IgD-negative memory B cell (primary cell): ENCODE measurements at regions not wholly inside any gene's neighbourhood (a gene's known extent, or its start where the extent isn't known, plus 50 kb on each side); places are given as distances from the start of the nearest gene placed in this dataset.
"Not testable (repeated sequence)": the region's sequence is repeated elsewhere in the genome, so short reads cannot be mapped to it uniquely, and the experiment has no call there.

Experiments
- H3K27ac Mint-ChIP-seq, 3 donors: one replicate each; pipeline ENCODE4 v1.8.0; 2020 to 2022; ENCODE audit warnings: mild to moderate bottlenecking in 3 of 3, mixed read lengths in 3 of 3, moderate library complexity in 1 of 3
- H3K27me3 Mint-ChIP-seq: one replicate; pipeline ENCODE4 v1.8.0; 2021; ENCODE audit warnings: mixed read lengths
- H3K36me3 Mint-ChIP-seq: one replicate; pipeline ENCODE4 v1.8.0; 2020; ENCODE audit warnings: mild to moderate bottlenecking, mixed read lengths
- H3K4me1 Mint-ChIP-seq, 3 donors: one replicate each; pipeline ENCODE4 v1.8.0; 2020 to 2022; ENCODE audit warnings: mixed read lengths in 3 of 3, mild to moderate bottlenecking in 1 of 3
- H3K4me3 Mint-ChIP-seq, 4 donors: one replicate each; pipeline ENCODE4 v1.8.0; 2020 to 2022; ENCODE audit warnings: mild to moderate bottlenecking in 4 of 4, mixed read lengths in 4 of 4, moderate library complexity in 3 of 4
- H3K9me3 Mint-ChIP-seq, 3 donors: one replicate each; pipeline ENCODE4 v1.8.0; 2020 to 2021; ENCODE audit warnings: mixed read lengths in 3 of 3, mild to moderate bottlenecking in 1 of 3

- no peak overlapping the region for H3K27ac Mint-ChIP-seq
- peaks cover 0 to 4% (median 0%) of the 10 kb centered on the region in 3 donors for H3K4me1 Mint-ChIP-seq
- peaks cover 0 to 2% (median 0%) of the 10 kb centered on the region in 3 donors for H3K9me3 Mint-ChIP-seq
- H3K36me3 Mint-ChIP-seq: peaks cover 1% of the 10 kb centered on the region
- no peak overlapping the region for H3K4me3 Mint-ChIP-seq
- H3K27me3 Mint-ChIP-seq: peaks cover 8% of the 10 kb centered on the region
Observed at GRCh38 chr6:938271-938905, 245.4 kb upstream of the EXOC2 start.

GRCh38 chr6:935582-935981 lies 242.6 kb upstream of the EXOC2 start:
- H3K4me3 Mint-ChIP-seq: no peak overlapping the region
- peaks cover 1% of the 10 kb centered on the region for H3K36me3 Mint-ChIP-seq
- peaks cover 8% of the 10 kb centered on the region for H3K27me3 Mint-ChIP-seq
- peaks cover 0 to 8% (median 2%) of the 10 kb centered on the region in 3 donors for H3K9me3 Mint-ChIP-seq
- H3K4me1 Mint-ChIP-seq: peaks cover 0 to 4% (median 0%) of the 10 kb centered on the region in 3 donors
- H3K27ac Mint-ChIP-seq: no peak overlapping the region

GRCh38 chr6:934686-935085 lies 241.7 kb upstream of the EXOC2 start:
- Mint-ChIP-seq H3K4me3 (no peak overlapping the region), H3K4me1 (peaks cover 0 to 4% (median 0%) of the 10 kb centered on the region in 3 donors), H3K27me3 (peaks cover 8% of the 10 kb centered on the region), H3K27ac (no peak overlapping the region), H3K9me3 (peaks cover 0 to 8% (median 2%) of the 10 kb centered on the region in 3 donors), H3K36me3 (peaks cover 1% of the 10 kb centered on the region)

GRCh38 chr6:931919-932318 lies 239.0 kb upstream of the EXOC2 start:
- Mint-ChIP-seq H3K9me3 (peaks cover 2 to 18% (median 7%) of the 10 kb centered on the region in 3 donors), H3K27ac (peak overlapping the region in 1 of 3 donors; percentile 25), H3K27me3 (peaks cover 11% of the 10 kb centered on the region)
- H3K4me1 Mint-ChIP-seq, H3K36me3 Mint-ChIP-seq, H3K4me3 Mint-ChIP-seq: not testable (repeated sequence)

- Mint-ChIP-seq H3K4me1 (peaks cover 0 to 2% (median 0%) of the 10 kb centered on the region in 3 donors), H3K9me3 (peaks cover 4 to 21% (median 9%) of the 10 kb centered on the region in 3 donors), H3K27me3 (peaks cover 14% of the 10 kb centered on the region), H3K4me3 (no peak overlapping the region), H3K36me3 (peaks cover 2% of the 10 kb centered on the region), H3K27ac (no peak overlapping the region)
Observed at GRCh38 chr6:927157-927556, 234.2 kb upstream of the EXOC2 start.

GRCh38 chr6:925656-926213 lies 232.8 kb upstream of the EXOC2 start:
- Mint-ChIP-seq H3K36me3 (peaks cover 2% of the 10 kb centered on the region), H3K4me1 (peaks cover 0 to 2% (median 0%) of the 10 kb centered on the region in 3 donors), H3K4me3 (no peak overlapping the region), H3K27me3 (peaks cover 14% of the 10 kb centered on the region), H3K9me3 (peaks cover 6 to 17% (median 12%) of the 10 kb centered on the region in 3 donors), H3K27ac (no peak overlapping the region)

GRCh38 chr6:924661-925060 lies 231.7 kb upstream of the EXOC2 start:
- Mint-ChIP-seq H3K4me3 (no peak overlapping the region), H3K27me3 (peaks cover 14% of the 10 kb centered on the region), H3K9me3 (peaks cover 6 to 22% (median 18%) of the 10 kb centered on the region in 3 donors), H3K27ac (no peak overlapping the region), H3K36me3 (peaks cover 2% of the 10 kb centered on the region), H3K4me1 (peaks cover 0 to 2% (median 0%) of the 10 kb centered on the region in 3 donors)

- H3K36me3 Mint-ChIP-seq: peaks cover 2% of the 10 kb centered on the region
- no peaks in the 10 kb centered on the region for H3K4me1 Mint-ChIP-seq
- H3K4me3 Mint-ChIP-seq: peak overlapping the region in 1 of 4 donors; percentile 47
- H3K27ac Mint-ChIP-seq: no peak overlapping the region
- peaks cover 7 to 29% (median 23%) of the 10 kb centered on the region in 3 donors for H3K9me3 Mint-ChIP-seq
- peaks cover 14% of the 10 kb centered on the region for H3K27me3 Mint-ChIP-seq
Observed at GRCh38 chr6:921400-921799, 228.5 kb upstream of the EXOC2 start.

GRCh38 chr6:920512-920911 lies 227.6 kb upstream of the EXOC2 start:
- H3K36me3 Mint-ChIP-seq: peaks cover 2% of the 10 kb centered on the region
- no peak overlapping the region for H3K27ac Mint-ChIP-seq

GRCh38 chr6:919500-919899 lies 226.6 kb upstream of the EXOC2 start:
- no peak overlapping the region for H3K27ac Mint-ChIP-seq
- peaks cover 17% of the 10 kb centered on the region for H3K27me3 Mint-ChIP-seq
- no peak overlapping the region for H3K4me3 Mint-ChIP-seq
- no peaks in the 10 kb centered on the region for H3K4me1 Mint-ChIP-seq
- H3K36me3 Mint-ChIP-seq: peaks cover 2% of the 10 kb centered on the region
- H3K9me3 Mint-ChIP-seq: peaks cover 7 to 29% (median 23%) of the 10 kb centered on the region in 3 donors

More at GRCh38 chr6:920512-920911, 227.6 kb upstream of the EXOC2 start:
- Mint-ChIP-seq H3K4me1 (no peaks in the 10 kb centered on the region), H3K4me3 (no peak overlapping the region), H3K9me3 (peaks cover 7 to 29% (median 23%) of the 10 kb centered on the region in 3 donors), H3K27me3 (peaks cover 15% of the 10 kb centered on the region)

- Mint-ChIP-seq H3K4me1 (no peaks in the 10 kb centered on the region), H3K27ac (no peak overlapping the region), H3K36me3 (no peaks in the 10 kb centered on the region), H3K4me3 (no peak overlapping the region), H3K27me3 (peaks cover 14% of the 10 kb centered on the region), H3K9me3 (peaks cover 6 to 26% (median 23%) of the 10 kb centered on the region in 3 donors)
Observed at GRCh38 chr6:917939-918338, 225.0 kb upstream of the EXOC2 start.

GRCh38 chr6:917296-917695 lies 224.4 kb upstream of the EXOC2 start:
- Mint-ChIP-seq H3K36me3 (no peaks in the 10 kb centered on the region), H3K27me3 (peaks cover 13% of the 10 kb centered on the region), H3K4me1 (no peaks in the 10 kb centered on the region), H3K9me3 (peaks cover 6 to 26% (median 23%) of the 10 kb centered on the region in 3 donors), H3K27ac (no peak overlapping the region), H3K4me3 (no peak overlapping the region)

GRCh38 chr6:916131-916530 lies 223.2 kb upstream of the EXOC2 start:
- H3K27ac Mint-ChIP-seq: no peak overlapping the region
- peaks cover 13% of the 10 kb centered on the region for H3K27me3 Mint-ChIP-seq
- no peak overlapping the region for H3K4me3 Mint-ChIP-seq
- no peaks in the 10 kb centered on the region for H3K36me3 Mint-ChIP-seq
- peaks cover 4 to 23% (median 21%) of the 10 kb centered on the region in 3 donors for H3K9me3 Mint-ChIP-seq
- H3K4me1 Mint-ChIP-seq: no peaks in the 10 kb centered on the region

- H3K4me3 Mint-ChIP-seq: no peak overlapping the region
- peaks cover 19% of the 10 kb centered on the region for H3K27me3 Mint-ChIP-seq
- H3K36me3 Mint-ChIP-seq: no peaks in the 10 kb centered on the region
- H3K9me3 Mint-ChIP-seq: peaks cover 3 to 12% (median 10%) of the 10 kb centered on the region in 3 donors
- H3K27ac Mint-ChIP-seq: no peak overlapping the region
- H3K4me1 Mint-ChIP-seq: peaks cover 0 to 2% (median 0%) of the 10 kb centered on the region in 3 donors
Observed at GRCh38 chr6:912871-913835, 220.2 kb upstream of the EXOC2 start.

- no peaks in the 10 kb centered on the region for H3K9me3 Mint-ChIP-seq
- H3K27me3 Mint-ChIP-seq: peaks cover 7% of the 10 kb centered on the region
- no peak overlapping the region for H3K27ac Mint-ChIP-seq
- H3K4me3 Mint-ChIP-seq: no peak overlapping the region
- H3K4me1 Mint-ChIP-seq: peaks cover 0 to 2% (median 0%) of the 10 kb centered on the region in 3 donors
- no peaks in the 10 kb centered on the region for H3K36me3 Mint-ChIP-seq
Observed at GRCh38 chr6:907928-908327, 215.0 kb upstream of the EXOC2 start.
